ENCODE measurements at regions not wholly inside any gene's neighbourhood (a gene's known extent, or its start where the extent isn't known, plus 50 kb on each side); places are given as distances from the start of the nearest gene placed in this dataset.

DNA sequence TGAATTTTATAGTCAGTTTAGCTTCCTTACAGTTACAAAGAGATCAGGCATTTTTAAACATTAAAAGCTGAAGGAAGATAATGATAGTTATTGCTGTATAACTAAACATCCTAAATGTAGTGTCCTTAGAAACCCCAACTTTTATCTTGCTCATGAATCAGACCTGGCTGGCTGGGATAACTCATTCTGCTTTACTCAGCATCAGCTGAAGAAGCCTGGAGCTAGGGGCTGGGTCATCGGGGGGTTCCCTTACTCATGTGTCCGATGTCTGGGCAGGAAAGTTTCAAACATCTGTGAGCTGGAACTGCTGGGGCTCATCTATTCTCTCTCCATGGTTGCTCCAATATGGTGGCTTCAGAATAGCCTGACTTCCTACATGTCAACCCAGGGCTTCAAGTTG is 113.9 kb downstream of the MTNR1A start:
- TF ChIP-seq, protein P1, sequence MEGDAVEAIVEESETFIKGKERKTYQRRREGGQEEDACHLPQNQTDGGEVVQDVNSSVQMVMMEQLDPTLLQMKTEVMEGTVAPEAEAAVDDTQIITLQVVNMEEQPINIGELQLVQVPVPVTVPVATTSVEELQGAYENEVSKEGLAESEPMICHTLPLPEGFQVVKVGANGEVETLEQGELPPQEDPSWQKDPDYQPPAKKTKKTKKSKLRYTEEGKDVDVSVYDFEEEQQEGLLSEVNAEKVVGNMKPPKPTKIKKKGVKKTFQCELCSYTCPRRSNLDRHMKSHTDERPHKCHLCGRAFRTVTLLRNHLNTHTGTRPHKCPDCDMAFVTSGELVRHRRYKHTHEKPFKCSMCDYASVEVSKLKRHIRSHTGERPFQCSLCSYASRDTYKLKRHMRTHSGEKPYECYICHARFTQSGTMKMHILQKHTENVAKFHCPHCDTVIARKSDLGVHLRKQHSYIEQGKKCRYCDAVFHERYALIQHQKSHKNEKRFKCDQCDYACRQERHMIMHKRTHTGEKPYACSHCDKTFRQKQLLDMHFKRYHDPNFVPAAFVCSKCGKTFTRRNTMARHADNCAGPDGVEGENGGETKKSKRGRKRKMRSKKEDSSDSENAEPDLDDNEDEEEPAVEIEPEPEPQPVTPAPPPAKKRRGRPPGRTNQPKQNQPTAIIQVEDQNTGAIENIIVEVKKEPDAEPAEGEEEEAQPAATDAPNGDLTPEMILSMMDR (conservative IDR thresholded peaks at IDR 0.05; ENCODE audit: low read depth, low read length), result no peak
- DNase-seq (ENCODE audit: low spot score), result no peak
- BruUV-seq (replicated peaks), result no TSS peak
- no peak overlapping the region for H3K27ac ChIP-seq (ENCODE audit: low read depth, low read length, poor library complexity, severe bottlenecking)
- POLR2A ChIA-PET (ENCODE audit: low non-redundant PET), result no interaction called here
- H3K9me3 ChIP-seq (ENCODE audit: low read depth, low read length, poor library complexity, severe bottlenecking), result no peaks in the 10 kb centered on the region
- peaks cover 27% of the 10 kb centered on the region for H3K4me1 ChIP-seq (ENCODE audit: insufficient read depth, low read length, poor library complexity, severe bottlenecking)
- no peak overlapping the region for H3K4me3 ChIP-seq (ENCODE audit: low read depth, low read length, poor library complexity, severe bottlenecking)
- intact Hi-C loops (cut with micrococcal nuclease; ENCODE audit: unreplicated experiment), result no loop called here
- H3K27me3 ChIP-seq (replicated peaks; ENCODE audit: insufficient read depth, low read depth, low read length, poor library complexity), result no peaks in the 10 kb centered on the region
- H3K36me3 ChIP-seq (ENCODE audit: insufficient read depth, low read length, poor library complexity, severe bottlenecking), result no peaks in the 10 kb centered on the region
- CTCF ChIA-PET, result no interaction called here

DNA sequence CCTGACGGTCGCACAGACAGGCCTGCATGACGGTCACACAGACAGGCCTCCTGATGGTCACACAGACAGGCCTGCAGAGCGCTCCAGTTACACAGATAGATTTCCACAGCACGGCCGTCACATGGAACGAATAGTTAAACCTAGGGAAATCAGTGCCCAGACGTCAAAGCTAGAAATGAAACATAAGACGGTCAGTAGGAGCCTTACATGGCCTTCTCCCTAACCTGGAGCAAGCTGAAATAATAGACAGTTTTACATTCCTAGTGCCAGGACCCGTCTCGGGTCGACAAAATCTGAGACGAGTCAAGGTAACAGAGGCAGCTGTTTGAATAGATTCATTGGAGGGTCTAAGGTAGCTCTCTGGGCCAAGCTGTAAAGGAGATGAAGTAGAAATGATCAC is 126.9 kb downstream of the MTNR1A start:
- no TSS peak for BruUV-seq (replicated peaks)
- CTCF ChIA-PET, result no interaction called here
- TF ChIP-seq EZH2 (IDR thresholded peaks at IDR 0.05; ENCODE audit: borderline replicate concordance, low read depth, low read length, poor library complexity, severe bottlenecking), result no peak
- TF ChIP-seq, protein P1 (conservative IDR thresholded peaks at IDR 0.05; ENCODE audit: low read depth, low read length), result no peak
- H3K9me3 ChIP-seq (ENCODE audit: low read depth, low read length, poor library complexity, severe bottlenecking), result no peaks in the 10 kb centered on the region
- no peaks in the 10 kb centered on the region for H3K36me3 ChIP-seq (ENCODE audit: insufficient read depth, low read length, poor library complexity, severe bottlenecking)
- no peak overlapping the region for H3K27ac ChIP-seq (ENCODE audit: low read depth, low read length, poor library complexity, severe bottlenecking)
- no peak for DNase-seq (ENCODE audit: low spot score)
- no peak overlapping the region for H3K4me3 ChIP-seq (ENCODE audit: low read depth, low read length, poor library complexity, severe bottlenecking)
- H3K27me3 ChIP-seq (replicated peaks; ENCODE audit: insufficient read depth, low read depth, low read length, poor library complexity), result no peaks in the 10 kb centered on the region
- H3K4me1 ChIP-seq (ENCODE audit: insufficient read depth, low read length, poor library complexity, severe bottlenecking), result no peaks in the 10 kb centered on the region
- POLR2A ChIA-PET (ENCODE audit: low non-redundant PET), result no interaction called here
- intact Hi-C loops (cut with micrococcal nuclease; ENCODE audit: unreplicated experiment), result no loop called here

DNA sequence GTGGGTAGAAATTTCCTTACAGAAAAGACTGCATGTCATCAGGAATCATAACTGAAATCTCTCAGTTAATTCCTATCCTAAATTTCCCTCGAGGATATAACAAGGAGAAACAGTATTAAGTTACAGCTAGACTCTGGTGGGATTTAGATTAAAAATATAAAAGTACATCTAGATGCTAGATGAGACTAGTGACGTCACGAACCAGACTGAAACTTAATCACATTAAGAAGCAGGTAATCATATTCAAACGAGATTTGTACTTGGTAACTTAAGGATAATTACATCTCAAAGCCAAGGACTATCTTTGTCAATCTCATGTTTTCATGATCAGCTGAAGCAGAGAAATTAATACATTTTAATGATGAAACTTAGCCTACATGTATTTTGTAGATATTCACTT is 130.6 kb downstream of the MTNR1A start:
- CTCF ChIA-PET, result no interaction called here
- no peak for DNase-seq (ENCODE audit: low spot score)
- TF ChIP-seq, protein P1 (conservative IDR thresholded peaks at IDR 0.05; ENCODE audit: low read depth, low read length), result no peak
- TF ChIP-seq EZH2 (IDR thresholded peaks at IDR 0.05; ENCODE audit: borderline replicate concordance, low read depth, low read length, poor library complexity, severe bottlenecking), result no peak
- Histone ChIP-seq H3K36me3 (ENCODE audit: insufficient read depth, low read length, poor library complexity, severe bottlenecking) (no peaks in the 10 kb centered on the region), H3K4me1 (ENCODE audit: insufficient read depth, low read length, poor library complexity, severe bottlenecking) (no peaks in the 10 kb centered on the region), H3K27ac (ENCODE audit: low read depth, low read length, poor library complexity, severe bottlenecking) (no peak overlapping the region), H3K9me3 (ENCODE audit: low read depth, low read length, poor library complexity, severe bottlenecking) (no peaks in the 10 kb centered on the region), H3K4me3 (ENCODE audit: low read depth, low read length, poor library complexity, severe bottlenecking) (no peak overlapping the region), H3K27me3 (replicated peaks; ENCODE audit: insufficient read depth, low read depth, low read length, poor library complexity) (no peaks in the 10 kb centered on the region)
- intact Hi-C loops (cut with micrococcal nuclease; ENCODE audit: unreplicated experiment), result no loop called here
- POLR2A ChIA-PET (ENCODE audit: low non-redundant PET), result interaction anchor here (0.6 kb wide), 1 partner anchor 74 kb away, joined by 7 read pairs; no protein-coding TSS in a partner anchor
- BruUV-seq (replicated peaks), result no TSS peak

Data from A673 (cell line).